Kidney glomerular epithelial cell (primary cell): ENCODE measurements at regions not wholly inside any gene's neighbourhood (a gene's known extent, or its start where the extent isn't known, plus 50 kb on each side); places are given as distances from the start of the nearest gene placed in this dataset.

Experiments used
- DNase-seq: peaks from one replicate; lab custom pipeline; 2025; lab: John Stamatoyannopoulos, UW

DNA sequence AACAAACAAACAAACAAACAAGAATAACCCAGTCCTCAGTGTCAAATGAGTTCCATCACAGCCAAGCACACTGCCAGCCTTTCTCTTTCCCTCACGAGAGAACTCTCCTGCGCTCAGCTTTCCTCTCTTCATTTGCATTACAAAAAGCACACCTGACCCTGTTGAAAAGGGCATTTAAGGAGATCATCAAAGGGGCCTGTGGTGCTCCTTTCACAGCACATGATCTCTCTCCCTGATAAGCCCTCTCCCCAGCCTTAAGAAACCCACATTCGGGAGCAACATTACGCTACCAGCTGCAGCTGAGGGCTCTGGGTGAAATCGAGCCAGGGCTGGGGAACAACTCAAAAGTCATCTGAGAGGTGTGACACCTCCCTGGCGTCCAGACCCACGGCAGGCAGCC is 165.6 kb upstream of the TMCC3 start:
- DNase-seq: no peak

DNA sequence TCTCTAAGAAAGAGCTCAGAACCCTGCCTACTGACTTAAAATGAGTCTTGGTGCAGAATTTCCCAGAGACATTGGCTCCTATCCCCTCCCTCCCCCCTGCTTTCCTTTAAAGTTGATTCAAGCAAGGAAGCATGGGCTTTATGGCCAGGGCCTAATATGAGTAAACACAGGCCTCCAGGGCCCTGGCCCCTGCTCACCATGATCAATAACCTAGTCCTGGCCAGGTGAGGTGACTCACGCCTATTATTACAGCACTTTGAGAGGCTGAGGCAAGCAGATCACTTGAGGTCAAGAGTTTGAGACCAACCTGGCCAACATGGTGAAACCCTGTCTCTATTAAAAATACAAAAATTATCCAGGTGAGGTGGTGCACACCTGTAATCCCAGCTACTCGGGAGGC is 165.1 kb upstream of the TMCC3 start:
- no peak for DNase-seq

DNA sequence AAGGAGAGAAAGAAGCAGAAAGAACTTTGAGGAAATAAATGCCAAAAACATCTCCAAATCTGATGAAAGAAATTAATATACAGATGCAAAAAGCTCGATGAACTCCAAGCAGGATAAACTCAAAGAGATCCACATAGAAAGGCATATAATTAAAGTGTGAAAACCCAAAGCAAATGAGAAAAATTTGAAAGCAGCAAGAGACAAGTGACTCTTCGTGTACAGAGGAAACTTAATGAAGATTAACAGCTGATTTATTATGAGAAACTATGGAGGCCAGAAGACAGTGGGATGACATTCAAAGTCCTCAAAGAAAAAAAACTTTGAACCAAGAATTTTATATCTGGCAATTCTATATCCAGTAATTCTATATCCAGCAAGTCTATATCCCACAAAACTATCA is 163.0 kb upstream of the TMCC3 start:
- DNase-seq: no peak

DNA sequence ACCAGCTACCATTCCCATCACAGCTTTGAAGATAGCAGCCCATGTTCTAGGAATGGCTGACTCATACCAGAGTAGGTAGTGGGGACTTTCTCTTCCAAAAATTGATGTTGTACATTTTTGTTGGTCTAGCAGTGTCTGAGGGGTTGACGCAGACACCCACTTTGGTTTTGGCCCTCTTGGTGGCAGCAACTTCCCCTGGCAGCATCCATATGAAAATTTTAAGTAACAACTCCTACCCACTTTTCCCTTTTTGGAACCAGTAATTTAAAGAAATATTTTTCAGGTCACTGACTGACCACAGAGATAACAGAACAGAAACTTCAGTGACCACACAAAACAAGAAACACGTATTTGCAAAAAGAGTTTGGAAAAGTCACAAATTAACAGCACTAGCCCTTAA is 162.0 kb upstream of the TMCC3 start:
- DNase-seq: no peak

DNA sequence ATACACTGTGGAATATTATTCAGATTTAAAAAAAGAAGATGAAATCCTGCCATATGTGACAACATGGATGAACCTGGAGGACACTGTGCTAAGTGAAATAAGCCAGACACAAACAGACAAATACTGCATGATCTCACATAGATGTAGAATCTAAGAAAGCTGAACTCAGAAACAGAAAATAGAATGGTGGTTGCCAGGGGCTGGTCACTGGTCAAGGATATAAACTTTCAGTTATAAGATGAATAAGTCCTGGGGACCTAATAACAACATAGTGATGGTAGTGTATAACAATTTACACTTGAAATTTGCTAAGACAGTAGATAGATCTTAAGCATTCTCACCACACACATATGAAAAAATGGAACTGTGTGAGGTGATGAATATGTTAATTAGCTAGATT is 161.3 kb upstream of the TMCC3 start:
- no peak for DNase-seq

DNA sequence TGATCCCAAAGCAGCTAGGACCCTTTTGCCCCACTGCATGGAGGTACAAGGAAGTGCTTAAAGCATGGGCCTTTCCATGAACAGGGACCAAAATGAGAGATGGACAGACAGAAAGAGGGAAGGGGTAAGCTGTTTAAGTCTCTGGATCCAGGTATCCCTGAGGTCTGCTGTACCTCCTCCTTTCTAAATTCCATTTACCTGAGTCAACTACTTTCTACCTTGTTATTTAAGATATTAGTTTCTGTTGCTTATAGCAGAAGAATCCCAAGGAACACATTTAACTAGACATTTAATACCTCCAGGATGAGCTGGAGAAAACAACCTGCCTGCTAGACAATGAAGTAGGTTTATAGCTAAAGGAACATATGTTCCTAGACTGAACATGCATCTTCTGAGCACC is 157.6 kb upstream of the TMCC3 start:
- no peak for DNase-seq

DNA sequence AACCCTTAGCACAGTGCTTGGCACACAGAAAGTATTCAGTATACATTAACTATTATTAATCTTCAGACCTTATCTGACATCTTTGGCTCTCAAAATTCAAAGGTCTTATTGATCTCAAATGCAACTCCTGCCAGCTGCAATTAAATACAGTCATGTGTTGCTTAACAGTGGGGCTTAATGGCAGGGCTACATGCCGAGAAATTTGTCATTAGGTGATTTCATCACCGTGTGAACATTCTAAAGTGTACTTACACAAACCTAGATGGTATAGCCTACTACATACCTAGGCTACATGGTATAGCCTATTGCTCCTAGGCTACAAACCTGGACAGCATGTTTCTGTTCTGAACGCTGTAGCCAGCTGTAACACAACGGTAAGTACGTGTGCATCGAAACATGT is 156.3 kb upstream of the TMCC3 start:
- no peak for DNase-seq

DNA sequence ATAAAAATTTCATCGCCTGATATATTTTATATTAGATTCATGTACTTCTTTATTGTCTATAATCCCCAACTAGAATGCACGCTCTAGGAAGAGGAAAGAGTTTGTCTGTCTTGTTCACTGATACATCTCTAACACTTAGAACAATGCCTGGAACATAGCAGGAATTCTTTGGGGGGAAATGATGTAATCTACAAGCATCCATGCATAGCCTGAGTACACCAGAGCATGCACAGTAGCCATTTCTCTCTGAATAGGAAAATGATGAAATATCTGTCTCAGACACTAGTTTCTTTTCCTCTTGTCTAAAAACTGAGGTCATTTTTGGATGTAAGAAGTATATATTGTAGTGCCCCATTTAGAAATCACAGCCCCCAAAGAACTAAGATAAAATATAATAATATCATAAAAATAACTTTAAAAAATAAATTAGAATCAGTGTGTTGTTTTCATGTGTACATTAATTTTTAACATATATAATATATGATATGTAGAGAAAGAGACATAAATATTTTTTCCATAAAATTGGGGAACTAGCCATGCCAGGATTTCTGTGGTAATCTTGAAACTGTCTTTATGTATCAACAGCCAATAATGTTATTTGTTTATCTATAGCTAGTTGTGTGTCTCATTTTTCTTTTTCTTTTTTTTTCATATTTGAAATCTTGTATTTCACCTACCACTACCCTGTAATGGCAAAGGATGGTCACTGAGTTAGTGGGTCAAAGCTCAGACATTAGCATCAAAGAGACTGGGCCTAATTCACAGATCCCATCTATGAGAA is 155.6 kb upstream of the TMCC3 start:
- DNase-seq: peak; percentile 98

DNA sequence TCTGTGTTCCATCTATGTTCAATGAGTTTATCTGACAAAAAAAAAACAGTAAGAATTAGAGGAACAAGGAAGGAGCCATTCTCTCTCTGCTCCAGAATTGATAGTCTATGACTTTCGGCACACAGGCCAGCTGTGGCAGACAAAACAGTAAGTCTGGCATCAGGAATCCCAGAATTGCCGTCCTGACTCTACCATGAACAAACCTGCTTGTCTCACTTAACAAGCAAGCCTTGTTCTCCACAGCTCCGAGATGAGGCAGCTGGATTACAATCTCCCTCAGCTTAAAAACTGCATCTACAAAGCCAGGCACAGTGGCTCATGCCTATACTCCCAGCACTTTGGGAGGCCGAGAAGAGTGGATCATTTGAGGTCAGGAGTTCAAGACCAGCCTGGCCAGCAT is 153.6 kb upstream of the TMCC3 start:
- DNase-seq: no peak

DNA sequence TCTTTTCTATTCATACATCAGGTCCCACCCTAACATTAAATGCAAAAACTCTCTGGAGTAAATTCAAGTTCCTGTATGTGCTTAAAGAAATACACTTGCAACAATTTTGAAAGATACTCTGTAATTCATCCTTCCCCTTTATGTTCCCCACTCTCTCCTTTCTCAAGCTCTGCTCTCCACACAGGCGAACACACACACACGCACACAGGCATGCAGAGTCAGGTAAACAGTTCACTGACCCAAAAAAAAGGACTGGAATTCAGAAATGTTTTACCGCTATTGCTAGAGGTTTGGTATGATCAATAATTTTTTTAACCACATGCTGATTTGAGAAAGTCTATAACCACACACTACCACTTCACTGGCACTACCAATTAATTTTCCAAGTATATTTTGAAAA is 152.4 kb upstream of the TMCC3 start:
- DNase-seq: no peak

DNA sequence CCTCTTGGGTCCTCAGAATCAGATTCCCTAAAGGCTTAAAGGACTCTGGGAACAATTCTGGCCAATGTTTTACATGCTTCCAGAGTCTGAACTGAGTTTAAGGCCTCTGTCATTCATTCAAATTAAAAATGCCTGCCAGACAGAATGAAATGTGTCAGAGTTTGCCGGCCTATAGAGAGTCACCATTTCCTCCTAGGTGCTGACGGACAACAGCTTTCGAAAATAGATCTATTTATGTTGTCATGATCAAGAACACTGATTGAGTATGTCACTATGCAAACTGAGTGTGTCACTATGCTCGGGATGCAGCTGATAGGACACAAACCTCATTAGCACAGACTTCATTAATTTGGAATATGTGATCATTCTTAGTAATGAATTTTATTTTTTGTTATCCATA is 151.4 kb upstream of the TMCC3 start:
- no peak for DNase-seq

DNA sequence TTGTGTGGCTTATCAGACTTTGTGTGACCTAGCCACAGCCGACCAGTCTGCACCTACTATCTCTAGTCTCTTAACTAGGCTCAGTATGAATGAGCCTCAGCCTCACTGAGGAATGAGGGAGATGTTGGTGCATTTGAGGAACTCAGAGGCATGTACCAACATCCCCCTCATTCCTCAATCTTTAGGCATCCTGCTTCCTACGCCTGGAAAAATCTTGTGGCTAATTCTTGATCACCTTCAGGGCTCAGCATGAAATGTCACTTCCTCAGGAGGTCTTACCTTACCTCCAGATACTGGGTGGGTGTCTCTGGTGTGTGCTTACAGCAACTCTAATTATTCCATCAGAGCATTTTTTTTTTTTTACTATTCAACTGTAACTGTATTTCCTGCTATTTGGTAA is 148.8 kb upstream of the TMCC3 start:
- no peak for DNase-seq

DNA sequence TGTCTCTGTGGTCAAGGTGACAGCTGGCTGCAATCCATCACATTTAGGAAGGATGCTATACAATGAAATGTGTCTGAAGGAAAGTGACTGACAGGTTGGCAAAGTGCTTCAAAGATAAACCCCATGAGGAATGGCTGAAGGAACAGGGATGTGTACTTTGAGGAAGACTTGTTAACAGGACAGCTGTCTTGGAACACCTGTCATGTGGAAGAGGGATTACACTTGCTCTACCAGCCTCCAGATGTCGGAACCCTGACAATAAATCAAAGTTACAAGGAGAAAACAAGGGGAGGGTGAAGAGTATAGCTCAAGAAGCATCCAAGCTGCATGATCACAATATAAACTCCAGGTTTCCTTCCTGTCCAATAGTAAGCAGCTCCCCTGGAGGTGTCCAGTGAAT is 147.8 kb upstream of the TMCC3 start:
- no peak for DNase-seq

DNA sequence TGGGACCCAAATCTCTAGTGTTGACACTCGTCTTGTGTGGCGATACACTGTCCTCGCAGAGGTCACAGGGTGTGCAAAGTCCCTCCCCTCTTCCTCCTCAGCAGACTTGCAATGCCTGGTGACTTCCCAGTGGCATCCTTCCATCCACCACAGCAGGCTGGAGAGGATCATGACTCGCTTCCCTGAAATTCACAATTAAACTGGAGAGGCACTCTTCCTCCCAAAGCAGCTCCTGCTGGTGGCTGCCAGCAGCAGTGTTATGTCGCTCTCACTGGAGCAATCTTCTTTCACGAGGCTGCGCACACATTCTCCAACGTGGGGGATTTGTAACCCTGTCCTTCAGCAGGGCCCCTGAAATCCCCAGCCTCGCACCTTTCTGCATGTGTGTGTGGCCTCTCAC is 145.2 kb upstream of the TMCC3 start:
- peak; percentile 24 for DNase-seq

DNA sequence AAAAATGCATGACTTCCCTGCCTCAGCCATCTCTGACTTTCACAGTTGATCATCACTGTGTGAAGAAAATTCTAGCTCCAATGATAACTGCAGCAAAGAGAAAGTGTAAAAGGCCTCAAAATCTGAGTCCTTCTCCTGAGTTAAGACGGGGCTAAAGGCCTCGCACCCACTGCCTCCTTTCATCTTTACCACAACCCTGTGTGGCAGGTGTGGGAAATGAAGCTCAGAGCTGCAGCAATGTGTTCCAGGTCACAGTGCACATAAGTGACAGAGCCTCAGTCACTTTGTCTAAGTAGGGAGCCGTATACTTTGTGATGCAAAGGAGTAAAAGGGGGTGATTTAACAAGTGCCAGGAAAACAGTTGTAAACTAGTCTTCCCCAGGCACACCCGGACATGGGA is 144.7 kb upstream of the TMCC3 start:
- no peak for DNase-seq

DNA sequence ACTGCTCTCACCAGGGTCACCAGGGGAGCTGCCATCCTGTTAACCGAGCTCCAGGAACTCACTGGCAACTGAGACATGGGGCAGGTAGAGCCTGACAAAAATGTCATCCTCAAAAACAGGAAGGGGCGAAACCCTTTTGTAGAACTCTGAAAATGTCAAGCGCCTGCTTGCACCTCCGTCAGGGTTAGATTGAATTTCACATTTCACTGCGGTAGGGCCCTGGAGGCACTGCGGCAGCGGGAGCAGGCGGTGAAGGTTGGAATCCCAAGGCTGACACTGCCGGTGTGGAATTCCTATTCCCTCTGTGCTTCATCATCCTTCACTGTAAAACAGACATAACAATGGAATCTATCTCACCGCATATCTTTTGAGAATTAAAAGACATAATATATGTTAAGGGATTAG is 142.8 kb upstream of the TMCC3 start:
- DNase-seq: no peak

DNA sequence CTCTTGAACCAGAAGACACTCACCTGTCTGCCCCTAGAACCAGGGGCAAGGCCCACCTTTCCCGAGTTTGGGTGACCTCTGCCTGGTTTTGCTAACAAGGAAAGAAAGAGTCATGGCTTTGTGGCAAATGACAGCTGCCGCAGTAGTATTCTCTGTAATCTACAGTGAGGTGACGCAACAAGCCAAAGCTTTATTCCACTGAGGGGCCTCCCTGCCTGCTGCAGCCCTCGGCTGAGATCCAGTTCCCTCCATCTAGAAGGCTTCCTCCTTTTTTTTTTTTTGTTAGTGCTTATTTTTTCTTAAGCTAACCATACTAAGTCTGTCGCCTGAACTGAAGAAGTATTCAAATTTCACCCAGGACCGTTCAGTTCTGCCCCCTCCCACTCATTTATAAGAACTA is 142.3 kb upstream of the TMCC3 start:
- DNase-seq: no peak

DNA sequence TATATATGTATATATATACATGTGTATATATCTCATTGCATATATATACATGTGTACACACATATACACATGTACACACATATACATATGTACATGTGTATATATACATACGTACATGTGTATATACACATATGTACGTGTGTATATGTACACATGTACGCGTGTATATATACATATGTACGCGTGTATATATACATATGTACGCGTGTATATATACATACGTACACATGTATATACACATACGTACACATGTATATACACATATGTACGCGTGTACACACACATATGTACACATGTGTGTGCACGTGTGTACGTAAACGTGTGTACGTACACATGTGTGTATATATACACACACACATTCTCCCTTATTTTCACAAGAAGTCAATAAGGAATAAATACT is 141.6 kb upstream of the TMCC3 start:
- DNase-seq: no peak

DNA sequence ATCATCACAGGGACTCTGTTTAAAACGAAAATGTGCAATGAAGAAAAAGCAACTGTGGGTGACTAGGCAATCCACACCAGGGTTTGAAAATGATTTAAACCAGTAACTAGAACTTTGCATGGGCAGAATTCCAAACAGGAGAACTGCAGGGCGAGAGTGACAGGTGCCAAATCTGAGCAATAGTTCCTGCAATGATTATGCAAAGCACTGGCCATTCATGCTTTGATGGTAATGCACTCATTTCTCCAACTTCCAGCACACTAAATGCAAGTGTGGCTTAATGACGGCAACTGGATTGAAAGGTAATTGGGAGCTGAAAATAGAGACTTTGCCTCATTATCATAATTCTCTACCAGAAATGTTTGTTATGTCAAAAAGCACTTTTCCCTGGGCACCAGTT is 140.5 kb upstream of the TMCC3 start:
- no peak for DNase-seq

DNA sequence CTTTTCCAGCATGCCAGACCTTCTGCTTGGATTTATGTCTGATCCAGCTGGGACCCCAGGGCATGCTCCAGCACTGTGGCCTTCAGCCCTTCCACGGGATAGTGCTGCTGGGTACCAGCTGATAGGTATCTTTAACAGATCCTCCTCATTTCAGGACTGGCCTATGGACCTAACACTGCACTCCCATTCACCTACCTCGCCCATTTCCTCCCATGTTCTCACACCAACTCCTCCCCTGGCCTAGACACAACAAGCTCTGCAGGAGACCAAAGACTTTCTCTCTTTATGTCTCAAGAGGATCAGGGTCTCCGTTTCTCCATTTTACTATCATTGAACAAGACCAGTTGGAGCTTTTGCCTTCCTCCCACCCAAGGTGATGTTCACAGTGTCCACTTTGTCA is 140.0 kb upstream of the TMCC3 start:
- no peak for DNase-seq

DNA sequence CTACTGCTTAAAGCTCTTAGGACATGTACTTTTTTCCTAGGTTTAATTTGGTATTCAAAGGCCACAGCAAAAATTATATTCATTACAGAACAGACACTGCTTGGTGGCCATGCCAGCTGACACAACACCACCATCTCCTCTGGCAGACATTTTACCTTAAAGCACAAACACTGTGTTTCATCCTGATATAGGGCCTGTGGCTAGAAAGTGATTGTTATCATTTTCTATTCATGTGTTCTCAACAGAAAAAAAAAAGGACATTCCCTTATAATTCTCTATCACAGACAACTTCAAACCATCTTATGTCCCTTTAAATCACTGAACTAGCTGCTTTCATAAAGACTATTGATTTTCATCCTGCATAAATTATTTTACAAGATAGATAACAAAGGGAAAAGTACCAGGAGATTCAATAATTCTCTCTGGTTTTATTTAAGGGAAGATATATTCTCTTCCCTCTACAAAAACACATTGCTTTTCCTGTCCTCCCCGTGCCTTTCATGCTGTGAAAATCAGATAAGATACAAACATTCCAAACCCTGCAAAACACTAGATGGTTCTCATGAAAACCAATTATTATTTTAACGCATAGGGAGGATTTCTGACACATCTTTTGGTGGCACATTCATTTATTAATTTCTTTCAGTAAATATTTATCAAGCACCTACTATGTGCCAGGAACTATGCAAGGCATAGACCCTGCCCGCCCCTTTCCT is 139.3 kb upstream of the TMCC3 start:
- DNase-seq: no peak

DNA sequence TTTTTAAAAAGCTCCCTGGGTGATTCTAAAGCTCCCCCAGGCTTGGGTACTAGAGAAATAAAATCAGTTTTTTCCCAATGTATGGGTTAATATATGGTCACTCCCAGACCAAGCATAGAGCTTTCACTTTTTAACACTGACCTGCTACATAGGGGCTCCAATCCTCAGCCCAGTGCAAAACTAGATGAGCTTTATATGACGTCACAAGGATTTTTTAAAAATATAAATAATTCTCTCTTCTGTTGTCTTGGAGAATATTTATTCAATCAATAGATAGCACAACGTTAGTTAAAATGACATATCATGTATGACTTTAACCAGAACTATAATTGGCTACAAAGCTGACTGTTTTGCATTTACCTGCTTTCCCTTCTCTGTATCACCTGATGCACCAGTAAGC is 137.9 kb upstream of the TMCC3 start:
- no peak for DNase-seq

DNA sequence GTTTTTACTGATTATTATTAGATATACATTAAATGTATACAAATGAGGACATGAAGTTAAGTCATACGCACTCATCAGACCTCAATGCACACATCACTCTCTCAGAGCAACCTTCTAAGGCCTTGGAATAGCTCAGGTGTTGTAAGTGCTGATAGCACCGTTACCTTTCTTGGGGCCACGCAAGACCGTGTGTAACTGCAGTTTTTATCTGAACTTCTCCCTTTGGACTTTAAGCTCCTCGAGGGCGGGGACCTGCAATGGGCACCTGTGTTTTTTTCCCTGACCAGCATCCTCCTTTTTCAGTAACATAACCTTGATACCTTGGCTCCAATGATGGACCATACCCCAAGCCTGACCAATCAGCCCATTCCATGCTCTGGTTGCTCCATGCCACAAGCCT is 136.5 kb upstream of the TMCC3 start:
- no peak for DNase-seq

DNA sequence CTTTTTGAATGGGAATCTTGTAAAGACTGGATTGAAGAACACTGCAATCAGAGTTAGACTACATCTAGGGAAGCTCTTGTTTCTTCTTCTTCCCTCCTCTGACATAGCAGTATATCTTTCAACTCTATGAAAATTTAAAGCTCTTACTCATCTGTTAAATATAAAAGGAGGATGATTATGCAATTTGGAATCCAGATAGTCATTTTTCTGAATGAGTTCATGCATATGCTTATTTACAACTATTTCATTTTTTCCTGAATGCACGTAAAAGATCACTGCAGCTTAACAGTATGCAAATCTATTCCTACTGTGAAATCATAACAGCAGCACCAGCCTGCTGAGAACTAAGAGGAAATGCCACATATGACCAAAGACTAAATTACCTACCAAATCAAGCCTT is 133.5 kb upstream of the TMCC3 start:
- peak; percentile 10 for DNase-seq
